Suprapubic skin (tissue), 4 donors: ENCODE measurements at regions not wholly inside any gene's neighbourhood (a gene's known extent, or its start where the extent isn't known, plus 50 kb on each side); places are given as distances from the start of the nearest gene placed in this dataset.

Experiments
- CTCF ChIP-seq, 2 donors: fragments of 200-600 bp in 1 of 2; fragments of 450-650 bp in 1 of 2; sonication (generic) in 1 of 2; IDR thresholded peaks; one replicate each; pipeline ENCODE4 v1.5.1; 2016 to 2019; ENCODE audit warnings: antibody characterized with exemption in 2 of 2, mild to moderate bottlenecking in 1 of 2, moderate library complexity in 1 of 2
- EP300 ChIP-seq: sonication (generic); formaldehyde crosslinking; IDR thresholded peaks from one replicate; pipeline ENCODE4 v1.6.1; 2017; ENCODE audit warnings: antibody characterized with exemption
- POLR2AphosphoS5 ChIP-seq, 3 donors: sonication (generic); formaldehyde crosslinking; IDR thresholded peaks; one replicate each; pipeline ENCODE4 v1.6.1; 2017; ENCODE audit warnings: antibody characterized with exemption in 3 of 3

GRCh38 chr15:38877471-38877870 lies 312.9 kb upstream of the RASGRP1 start:
- TF ChIP-seq CTCF (IDR thresholded peaks at IDR 0.05) (no peak), POLR2AphosphoS5 (IDR thresholded peaks at IDR 0.05) (no peak), EP300 (no peak)
